A673 (cell line): ENCODE measurements at regions not wholly inside any gene's neighbourhood (a gene's known extent, or its start where the extent isn't known, plus 50 kb on each side); places are given as distances from the start of the nearest gene placed in this dataset.

Source experiments
- CTCF ChIP-seq: fragments of 300-800, 200-600 bp; sonication (generic); conservative IDR thresholded peaks from 2 replicates; pipeline ENCODE4 v1.5.1; 2017; ENCODE audit warnings: low read depth, mild to moderate bottlenecking, antibody characterized with exemption, low read length, moderate library complexity, mixed read lengths
- EZH2 ChIP-seq: fragments of 200-600 bp; sonication (generic); IDR thresholded peaks from 2 replicates; pipeline ENCODE4 v1.6.1; 2017; ENCODE audit warnings: borderline replicate concordance, low read depth, mild to moderate bottlenecking, mixed read lengths, antibody characterized with exemption, low read length; ENCODE audit not compliant: poor library complexity, severe bottlenecking

GRCh38 chrX:68923147-68923546 is 94.3 kb downstream of the EFNB1 start:
- TF ChIP-seq CTCF = no peak
- no peak for TF ChIP-seq EZH2
